ENCODE measurements at regions not wholly inside any gene's neighbourhood (a gene's known extent, or its start where the extent isn't known, plus 50 kb on each side); places are given as distances from the start of the nearest gene placed in this dataset.

DNA sequence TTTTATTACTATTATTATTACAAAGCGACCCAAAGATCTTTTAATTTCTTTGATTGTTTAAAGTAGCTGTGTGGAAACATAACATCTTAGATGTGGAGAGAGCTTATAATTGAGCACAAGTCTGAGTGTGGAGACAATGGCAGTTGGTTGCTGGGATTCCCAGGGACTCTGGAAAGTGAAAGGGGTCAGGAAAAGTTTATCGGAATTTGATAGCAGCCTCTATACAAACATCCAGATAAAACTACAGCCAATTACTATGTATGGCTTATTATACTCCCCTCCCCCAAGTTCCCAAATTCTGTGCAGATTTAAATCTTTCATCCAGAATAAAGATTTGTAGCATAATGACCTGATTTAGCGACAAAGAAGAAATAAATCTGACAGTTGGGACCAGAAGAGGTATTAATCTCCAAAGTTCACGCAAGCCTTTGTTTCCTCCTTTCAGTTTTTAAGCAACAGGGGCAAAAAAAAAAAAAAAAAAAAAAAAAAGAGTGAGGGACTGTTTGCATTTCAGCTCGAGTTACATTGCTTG is 121.4 kb upstream of the MAP3K7 start:
- ChIA-PET POLR2A (no interaction called here), RAD21 (ENCODE audit: unreplicated experiment) (no interaction called here), SMC1A (ENCODE audit: uncharacterized antibody, unreplicated experiment) (no interaction called here), CTCF (interaction anchor here (0.6 kb wide), 1 partner anchor 273 kb away, joined by 3 read pairs; no protein-coding TSS in a partner anchor)
- no peak overlapping the region for H2AFZ ChIP-seq (ENCODE audit: control insufficient read depth, low read depth, low read length)
- intact Hi-C loops (cut with micrococcal nuclease; ENCODE audit: unreplicated experiment) = no loop called here
- no peaks in the 10 kb centered on the region for H3K9me3 ChIP-seq (replicated peaks; ENCODE audit: control insufficient read depth, insufficient read depth, low read length)
- H3K4me3 ChIP-seq = no peak overlapping the region
- no peaks in the 10 kb centered on the region; a peak in 1 of 4 replicates for H3K27me3 ChIP-seq (replicated peaks in 1 of 2; ENCODE audit: control insufficient read depth in 2 of 2, insufficient read depth in 2 of 2, low read length in 1 of 2)
- no peaks in the 10 kb centered on the region for H3K79me2 ChIP-seq (ENCODE audit: control insufficient read depth, insufficient read depth, low read length)
- H3K27ac ChIP-seq (ENCODE audit: control insufficient read depth, insufficient read depth) = no peak overlapping the region
- H3K4me1 ChIP-seq (ENCODE audit: control insufficient read depth, insufficient read depth, low read length) = no peaks in the 10 kb centered on the region
- H3K36me3 ChIP-seq (ENCODE audit: control insufficient read depth in 2 of 2, insufficient read depth in 2 of 2, low read length in 1 of 2) = no peaks in the 10 kb centered on the region
- H4K20me1 ChIP-seq (ENCODE audit: control insufficient read depth, insufficient read depth) = no peaks in the 10 kb centered on the region
- DNase-seq (ENCODE audit: low read depth, low spot score) = no peak
- in situ Hi-C loops (cut with MboI) = no loop called here
- no TSS peak for BruUV-seq (replicated peaks)
- 34% methylated on average over 5 of the region's 5 CpGs for WGBS (ENCODE audit: insufficient coverage, insufficient replicate concordance, low lambda C conversion rate, missing lambda C conversion rate)
- no peak for ATAC-seq
- no peak overlapping the region for H3K9ac ChIP-seq (ENCODE audit: control insufficient read depth, insufficient read depth, low read length)
- no peak overlapping the region for H3K4me2 ChIP-seq (ENCODE audit: control insufficient read depth, insufficient read depth)
- FAIRE-seq = no peak
- TF ChIP-seq DPF2 (IDR thresholded peaks at IDR 0.05) = no peak
- no peak for TF ChIP-seq RAD21 (IDR thresholded peaks at IDR 0.05; ENCODE audit: insufficient read depth, low read depth, low read length)
- no peak for TF ChIP-seq CHD1 (IDR thresholded peaks at IDR 0.05; ENCODE audit: low read depth, low read length)
- no peak for TF ChIP-seq CREB1 (IDR thresholded peaks at IDR 0.05; ENCODE audit: low read depth)
- TF ChIP-seq ZNF207 (IDR thresholded peaks at IDR 0.05; ENCODE audit: borderline replicate concordance) = no peak
- TF ChIP-seq, protein P1, sequence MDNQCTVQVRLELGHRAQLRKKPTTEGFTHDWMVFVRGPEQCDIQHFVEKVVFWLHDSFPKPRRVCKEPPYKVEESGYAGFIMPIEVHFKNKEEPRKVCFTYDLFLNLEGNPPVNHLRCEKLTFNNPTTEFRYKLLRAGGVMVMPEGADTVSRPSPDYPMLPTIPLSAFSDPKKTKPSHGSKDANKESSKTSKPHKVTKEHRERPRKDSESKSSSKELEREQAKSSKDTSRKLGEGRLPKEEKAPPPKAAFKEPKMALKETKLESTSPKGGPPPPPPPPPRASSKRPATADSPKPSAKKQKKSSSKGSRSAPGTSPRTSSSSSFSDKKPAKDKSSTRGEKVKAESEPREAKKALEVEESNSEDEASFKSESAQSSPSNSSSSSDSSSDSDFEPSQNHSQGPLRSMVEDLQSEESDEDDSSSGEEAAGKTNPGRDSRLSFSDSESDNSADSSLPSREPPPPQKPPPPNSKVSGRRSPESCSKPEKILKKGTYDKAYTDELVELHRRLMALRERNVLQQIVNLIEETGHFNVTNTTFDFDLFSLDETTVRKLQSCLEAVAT (IDR thresholded peaks at IDR 0.05) = no peak
- TF ChIP-seq YY1 (IDR thresholded peaks at IDR 0.05; ENCODE audit: low read depth, low read length) = no peak
- TF ChIP-seq, protein P2, sequence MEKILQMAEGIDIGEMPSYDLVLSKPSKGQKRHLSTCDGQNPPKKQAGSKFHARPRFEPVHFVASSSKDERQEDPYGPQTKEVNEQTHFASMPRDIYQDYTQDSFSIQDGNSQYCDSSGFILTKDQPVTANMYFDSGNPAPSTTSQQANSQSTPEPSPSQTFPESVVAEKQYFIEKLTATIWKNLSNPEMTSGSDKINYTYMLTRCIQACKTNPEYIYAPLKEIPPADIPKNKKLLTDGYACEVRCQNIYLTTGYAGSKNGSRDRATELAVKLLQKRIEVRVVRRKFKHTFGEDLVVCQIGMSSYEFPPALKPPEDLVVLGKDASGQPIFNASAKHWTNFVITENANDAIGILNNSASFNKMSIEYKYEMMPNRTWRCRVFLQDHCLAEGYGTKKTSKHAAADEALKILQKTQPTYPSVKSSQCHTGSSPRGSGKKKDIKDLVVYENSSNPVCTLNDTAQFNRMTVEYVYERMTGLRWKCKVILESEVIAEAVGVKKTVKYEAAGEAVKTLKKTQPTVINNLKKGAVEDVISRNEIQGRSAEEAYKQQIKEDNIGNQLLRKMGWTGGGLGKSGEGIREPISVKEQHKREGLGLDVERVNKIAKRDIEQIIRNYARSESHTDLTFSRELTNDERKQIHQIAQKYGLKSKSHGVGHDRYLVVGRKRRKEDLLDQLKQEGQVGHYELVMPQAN (conservative IDR thresholded peaks at IDR 0.05) = no peak
- TF ChIP-seq, protein P3, sequence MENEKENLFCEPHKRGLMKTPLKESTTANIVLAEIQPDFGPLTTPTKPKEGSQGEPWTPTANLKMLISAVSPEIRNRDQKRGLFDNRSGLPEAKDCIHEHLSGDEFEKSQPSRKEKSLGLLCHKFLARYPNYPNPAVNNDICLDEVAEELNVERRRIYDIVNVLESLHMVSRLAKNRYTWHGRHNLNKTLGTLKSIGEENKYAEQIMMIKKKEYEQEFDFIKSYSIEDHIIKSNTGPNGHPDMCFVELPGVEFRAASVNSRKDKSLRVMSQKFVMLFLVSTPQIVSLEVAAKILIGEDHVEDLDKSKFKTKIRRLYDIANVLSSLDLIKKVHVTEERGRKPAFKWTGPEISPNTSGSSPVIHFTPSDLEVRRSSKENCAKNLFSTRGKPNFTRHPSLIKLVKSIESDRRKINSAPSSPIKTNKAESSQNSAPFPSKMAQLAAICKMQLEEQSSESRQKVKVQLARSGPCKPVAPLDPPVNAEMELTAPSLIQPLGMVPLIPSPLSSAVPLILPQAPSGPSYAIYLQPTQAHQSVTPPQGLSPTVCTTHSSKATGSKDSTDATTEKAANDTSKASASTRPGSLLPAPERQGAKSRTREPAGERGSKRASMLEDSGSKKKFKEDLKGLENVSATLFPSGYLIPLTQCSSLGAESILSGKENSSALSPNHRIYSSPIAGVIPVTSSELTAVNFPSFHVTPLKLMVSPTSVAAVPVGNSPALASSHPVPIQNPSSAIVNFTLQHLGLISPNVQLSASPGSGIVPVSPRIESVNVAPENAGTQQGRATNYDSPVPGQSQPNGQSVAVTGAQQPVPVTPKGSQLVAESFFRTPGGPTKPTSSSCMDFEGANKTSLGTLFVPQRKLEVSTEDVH (IDR thresholded peaks at IDR 0.05; ENCODE audit: low read depth, partially characterized antibody) = no peak
- TF ChIP-seq, protein P4, sequence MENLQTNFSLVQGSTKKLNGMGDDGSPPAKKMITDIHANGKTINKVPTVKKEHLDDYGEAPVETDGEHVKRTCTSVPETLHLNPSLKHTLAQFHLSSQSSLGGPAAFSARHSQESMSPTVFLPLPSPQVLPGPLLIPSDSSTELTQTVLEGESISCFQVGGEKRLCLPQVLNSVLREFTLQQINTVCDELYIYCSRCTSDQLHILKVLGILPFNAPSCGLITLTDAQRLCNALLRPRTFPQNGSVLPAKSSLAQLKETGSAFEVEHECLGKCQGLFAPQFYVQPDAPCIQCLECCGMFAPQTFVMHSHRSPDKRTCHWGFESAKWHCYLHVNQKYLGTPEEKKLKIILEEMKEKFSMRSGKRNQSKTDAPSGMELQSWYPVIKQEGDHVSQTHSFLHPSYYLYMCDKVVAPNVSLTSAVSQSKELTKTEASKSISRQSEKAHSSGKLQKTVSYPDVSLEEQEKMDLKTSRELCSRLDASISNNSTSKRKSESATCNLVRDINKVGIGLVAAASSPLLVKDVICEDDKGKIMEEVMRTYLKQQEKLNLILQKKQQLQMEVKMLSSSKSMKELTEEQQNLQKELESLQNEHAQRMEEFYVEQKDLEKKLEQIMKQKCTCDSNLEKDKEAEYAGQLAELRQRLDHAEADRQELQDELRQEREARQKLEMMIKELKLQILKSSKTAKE (IDR thresholded peaks at IDR 0.05; ENCODE audit: low read depth, poor library complexity, severe bottlenecking) = no peak
- TF ChIP-seq SUZ12 (IDR thresholded peaks at IDR 0.05; ENCODE audit: unreplicated experiment) = no peak
- TF ChIP-seq MTA2 (IDR thresholded peaks at IDR 0.05; ENCODE audit: low read depth) = no peak
- TF ChIP-seq SRF (IDR thresholded peaks at IDR 0.05; ENCODE audit: low read depth in 2 of 2, low read length in 2 of 2) = no peak
- no peak for TF ChIP-seq KAT2A (conservative IDR thresholded peaks at IDR 0.05; ENCODE audit: control insufficient read depth, low read depth, low read length)
- no peak for TF ChIP-seq POLR2A (IDR thresholded peaks at IDR 0.05; ENCODE audit: low read depth, low read length)
- no peak for TF ChIP-seq HDAC6 (IDR thresholded peaks at IDR 0.05; ENCODE audit: unreplicated experiment)
- TF ChIP-seq RUNX3 (IDR thresholded peaks at IDR 0.05; ENCODE audit: low read length) = no peak
- TF ChIP-seq ZZZ3 (IDR thresholded peaks at IDR 0.05; ENCODE audit: control insufficient read depth, insufficient read length, low read depth) = no peak

Data from GM12878 (cell line).